NCI-H345 treated with DMSO at 0.1 percent for 48 hours (cell line): ENCODE measurements at regions not wholly inside any gene's neighbourhood (a gene's known extent, or its start where the extent isn't known, plus 50 kb on each side); places are given as distances from the start of the nearest gene placed in this dataset.
"Not testable (repeated sequence)": the region's sequence is repeated elsewhere in the genome, so short reads cannot be mapped to it uniquely, and the experiment has no call there.

Source experiments
- DNase-seq: peaks from one replicate; lab custom pipeline; 2025; ENCODE audit not compliant: unreplicated experiment; lab: John Stamatoyannopoulos, UW

GRCh38 chr14:105730731-105731130 lies 204.3 kb downstream of the TMEM121 start:
- not testable (repeated sequence) for DNase-seq

GRCh38 chr14:105731221-105731985 lies 205.0 kb downstream of the TMEM121 start:
- DNase-seq: not testable (repeated sequence)

- DNase-seq: no peak
These were observed 207.0 kb downstream of the TMEM121 start for GRCh38 chr14:105733081-105734065.

- DNase-seq: not testable (repeated sequence)
These were observed 207.9 kb downstream of the TMEM121 start for GRCh38 chr14:105734241-105734640.

GRCh38 chr14:105736331-105736730 lies 209.9 kb downstream of the TMEM121 start:
- not testable (repeated sequence) for DNase-seq

- DNase-seq: no peak
These were observed 211.3 kb downstream of the TMEM121 start for GRCh38 chr14:105737504-105738246.

GRCh38 chr14:105738638-105739037 lies 212.3 kb downstream of the TMEM121 start:
- DNase-seq: no peak

GRCh38 chr14:105739331-105740102 lies 213.1 kb downstream of the TMEM121 start:
- no peak for DNase-seq

GRCh38 chr14:105740272-105740671 lies 213.9 kb downstream of the TMEM121 start:
- DNase-seq: not testable (repeated sequence)

GRCh38 chr14:105740961-105741360 lies 214.6 kb downstream of the TMEM121 start:
- DNase-seq: not testable (repeated sequence)

GRCh38 chr14:105741707-105742530 lies 215.5 kb downstream of the TMEM121 start:
- not testable (repeated sequence) for DNase-seq

GRCh38 chr14:105742531-105742848 lies 216.1 kb downstream of the TMEM121 start:
- DNase-seq: no peak

- DNase-seq: not testable (repeated sequence)
These were observed 216.7 kb downstream of the TMEM121 start for GRCh38 chr14:105742904-105743701.

- DNase-seq: not testable (repeated sequence)
These were observed 217.9 kb downstream of the TMEM121 start for GRCh38 chr14:105744213-105744787.

GRCh38 chr14:105745433-105746123 lies 219.2 kb downstream of the TMEM121 start:
- DNase-seq: no peak

- DNase-seq: no peak
These were observed 219.7 kb downstream of the TMEM121 start for GRCh38 chr14:105746124-105746514.

- DNase-seq: not testable (repeated sequence)
These were observed 220.6 kb downstream of the TMEM121 start for GRCh38 chr14:105746800-105747502.
